GM19025 (cell line): ENCODE measurements at regions not wholly inside any gene's neighbourhood (a gene's known extent, or its start where the extent isn't known, plus 50 kb on each side); places are given as distances from the start of the nearest gene placed in this dataset.

Experiments
- ATAC-seq: cut with Tn5 transposase; IDR thresholded peaks from one replicate; pipeline ENCODE4 v1.9.1; 2021; ENCODE audit warnings: mild to moderate bottlenecking, low read depth, moderate library complexity; ENCODE audit not compliant: unreplicated experiment

- ATAC-seq: no peak
These were observed 360.1 kb downstream of the TNS3 start for GRCh38 chr7:47221826-47222225.

GRCh38 chr7:47218378-47219176 is 363.3 kb downstream of the TNS3 start:
- ATAC-seq: no peak

GRCh38 chr7:47217570-47218360 is 364.1 kb downstream of the TNS3 start:
- no peak for ATAC-seq

- no peak for ATAC-seq
These were observed 364.8 kb downstream of the TNS3 start for GRCh38 chr7:47217086-47217485.

GRCh38 chr7:47216439-47216838 is 365.5 kb downstream of the TNS3 start:
- ATAC-seq: no peak

- ATAC-seq: no peak
These were observed 366.3 kb downstream of the TNS3 start for GRCh38 chr7:47215640-47216039.

GRCh38 chr7:47215049-47215448 is 366.9 kb downstream of the TNS3 start:
- no peak for ATAC-seq

- ATAC-seq: no peak
These were observed 368.6 kb downstream of the TNS3 start for GRCh38 chr7:47213276-47213675.

GRCh38 chr7:47211519-47211973 is 370.4 kb downstream of the TNS3 start:
- no peak for ATAC-seq

- ATAC-seq: no peak
These were observed 371.5 kb downstream of the TNS3 start for GRCh38 chr7:47210281-47210854.

- no peak for ATAC-seq
These were observed 374.0 kb downstream of the TNS3 start for GRCh38 chr7:47207956-47208355.

- no peak for ATAC-seq
These were observed 377.2 kb downstream of the TNS3 start for GRCh38 chr7:47204709-47205108.

GRCh38 chr7:47202146-47202783 is 379.6 kb downstream of the TNS3 start:
- no peak for ATAC-seq

- no peak for ATAC-seq
These were observed 383.8 kb downstream of the TNS3 start for GRCh38 chr7:47198159-47198558.

- no peak for ATAC-seq
These were observed 384.4 kb downstream of the TNS3 start for GRCh38 chr7:47197486-47197885.

- no peak for ATAC-seq
These were observed 385.2 kb downstream of the TNS3 start for GRCh38 chr7:47196737-47197136.

GRCh38 chr7:47196106-47196645 is 385.7 kb downstream of the TNS3 start:
- ATAC-seq: no peak

- ATAC-seq: no peak
These were observed 386.3 kb downstream of the TNS3 start for GRCh38 chr7:47195641-47196040.

GRCh38 chr7:47194516-47195057 is 387.3 kb downstream of the TNS3 start:
- ATAC-seq: no peak

- ATAC-seq: no peak
These were observed 388.9 kb downstream of the TNS3 start for GRCh38 chr7:47192978-47193377.
